ENCODE measurements at regions not wholly inside any gene's neighbourhood (a gene's known extent, or its start where the extent isn't known, plus 50 kb on each side); places are given as distances from the start of the nearest gene placed in this dataset.

DNA sequence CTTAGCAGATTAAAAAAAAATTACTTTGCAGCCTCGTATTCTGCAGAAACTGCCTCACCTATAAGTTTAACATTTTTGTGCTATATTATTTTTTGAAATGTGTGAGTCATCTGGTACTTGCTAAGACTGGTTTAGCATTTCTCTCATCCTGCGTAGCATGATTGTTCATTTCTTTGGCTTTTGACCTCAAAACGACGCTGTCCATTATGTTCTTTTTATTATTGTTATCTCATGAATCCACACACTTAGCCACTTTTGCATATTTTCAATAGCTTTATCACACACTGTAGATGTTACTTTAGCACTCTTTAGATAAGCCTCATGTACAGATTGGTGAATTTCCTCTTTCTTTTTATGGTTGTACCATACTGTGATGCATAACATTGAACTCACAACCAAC lies 1004.9 kb upstream of the NCAM2 start:
- H3K27me3 ChIP-seq (replicated peaks), result no peaks in the 10 kb centered on the region
- in situ Hi-C loops (cut with HindIII; ENCODE audit: low pct_ligation_motif_present, low sequenced_read_pairs), result no loop called here
- H3K27ac ChIP-seq, result no peak overlapping the region
- H3K36me3 ChIP-seq (replicated peaks), result no peaks in the 10 kb centered on the region
- no peak for DNase-seq
- TF ChIP-seq, protein P1, sequence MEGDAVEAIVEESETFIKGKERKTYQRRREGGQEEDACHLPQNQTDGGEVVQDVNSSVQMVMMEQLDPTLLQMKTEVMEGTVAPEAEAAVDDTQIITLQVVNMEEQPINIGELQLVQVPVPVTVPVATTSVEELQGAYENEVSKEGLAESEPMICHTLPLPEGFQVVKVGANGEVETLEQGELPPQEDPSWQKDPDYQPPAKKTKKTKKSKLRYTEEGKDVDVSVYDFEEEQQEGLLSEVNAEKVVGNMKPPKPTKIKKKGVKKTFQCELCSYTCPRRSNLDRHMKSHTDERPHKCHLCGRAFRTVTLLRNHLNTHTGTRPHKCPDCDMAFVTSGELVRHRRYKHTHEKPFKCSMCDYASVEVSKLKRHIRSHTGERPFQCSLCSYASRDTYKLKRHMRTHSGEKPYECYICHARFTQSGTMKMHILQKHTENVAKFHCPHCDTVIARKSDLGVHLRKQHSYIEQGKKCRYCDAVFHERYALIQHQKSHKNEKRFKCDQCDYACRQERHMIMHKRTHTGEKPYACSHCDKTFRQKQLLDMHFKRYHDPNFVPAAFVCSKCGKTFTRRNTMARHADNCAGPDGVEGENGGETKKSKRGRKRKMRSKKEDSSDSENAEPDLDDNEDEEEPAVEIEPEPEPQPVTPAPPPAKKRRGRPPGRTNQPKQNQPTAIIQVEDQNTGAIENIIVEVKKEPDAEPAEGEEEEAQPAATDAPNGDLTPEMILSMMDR (IDR thresholded peaks at IDR 0.05; ENCODE audit: low read depth, low read length, missing control alignments), result no peak
- no peak overlapping the region for H3K4me3 ChIP-seq (ENCODE audit: low read depth, low read length)

DNA sequence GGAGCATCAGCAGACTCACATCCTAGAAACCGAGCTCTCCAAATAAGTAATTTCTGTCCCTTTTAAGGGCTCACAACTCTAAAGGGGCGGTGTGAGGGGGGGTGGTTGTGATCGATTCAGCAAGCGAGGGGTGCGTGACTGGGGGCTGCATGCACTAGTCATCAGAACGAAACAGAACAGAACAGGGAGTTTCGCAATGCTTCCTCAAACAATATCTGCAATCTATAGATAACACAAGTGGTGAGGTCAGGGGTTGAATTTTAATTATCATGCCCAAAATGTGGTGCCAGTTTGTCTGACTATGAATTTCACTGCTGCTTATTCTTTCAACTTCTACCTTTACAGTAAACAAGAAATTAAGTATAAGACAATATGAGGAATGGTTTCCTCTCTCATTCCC lies 1003.0 kb upstream of the NCAM2 start:
- H3K27ac ChIP-seq, result no peak overlapping the region
- in situ Hi-C loops (cut with HindIII; ENCODE audit: low pct_ligation_motif_present, low sequenced_read_pairs), result no loop called here
- DNase-seq, result no peak
- H3K4me3 ChIP-seq (ENCODE audit: low read depth, low read length), result no peak overlapping the region
- no peaks in the 10 kb centered on the region for H3K36me3 ChIP-seq (replicated peaks)
- TF ChIP-seq, protein P1 (IDR thresholded peaks at IDR 0.05; ENCODE audit: low read depth, low read length, missing control alignments), result no peak
- no peaks in the 10 kb centered on the region for H3K27me3 ChIP-seq (replicated peaks)

DNA sequence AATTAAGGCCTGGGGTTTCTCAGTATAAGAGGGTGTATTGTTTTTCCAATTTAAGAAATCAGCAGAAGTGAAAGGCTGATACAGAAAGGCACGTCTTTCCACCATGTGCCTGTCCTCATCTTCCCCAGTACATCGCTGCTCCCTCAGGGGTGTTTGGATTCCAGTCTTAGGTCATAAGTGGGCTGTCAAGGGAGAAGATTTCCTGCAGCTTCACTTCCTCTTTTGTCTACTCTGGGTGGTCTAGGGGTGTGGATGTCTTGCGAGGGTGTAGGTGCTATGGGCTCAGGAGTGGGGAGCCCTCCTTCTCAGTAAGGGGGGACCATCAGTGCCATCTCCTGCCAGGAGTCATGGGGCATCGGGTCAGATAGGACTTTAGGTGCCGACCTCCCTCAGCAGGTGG lies 999.8 kb upstream of the NCAM2 start:
- no peaks in the 10 kb centered on the region for H3K36me3 ChIP-seq (replicated peaks)
- in situ Hi-C loops (cut with HindIII; ENCODE audit: low pct_ligation_motif_present, low sequenced_read_pairs), result no loop called here
- TF ChIP-seq, protein P1 (IDR thresholded peaks at IDR 0.05; ENCODE audit: low read depth, low read length, missing control alignments), result no peak
- H3K27me3 ChIP-seq (replicated peaks), result no peaks in the 10 kb centered on the region
- H3K4me3 ChIP-seq (ENCODE audit: low read depth, low read length), result no peak overlapping the region
- DNase-seq, result no peak
- H3K27ac ChIP-seq, result no peak overlapping the region

DNA sequence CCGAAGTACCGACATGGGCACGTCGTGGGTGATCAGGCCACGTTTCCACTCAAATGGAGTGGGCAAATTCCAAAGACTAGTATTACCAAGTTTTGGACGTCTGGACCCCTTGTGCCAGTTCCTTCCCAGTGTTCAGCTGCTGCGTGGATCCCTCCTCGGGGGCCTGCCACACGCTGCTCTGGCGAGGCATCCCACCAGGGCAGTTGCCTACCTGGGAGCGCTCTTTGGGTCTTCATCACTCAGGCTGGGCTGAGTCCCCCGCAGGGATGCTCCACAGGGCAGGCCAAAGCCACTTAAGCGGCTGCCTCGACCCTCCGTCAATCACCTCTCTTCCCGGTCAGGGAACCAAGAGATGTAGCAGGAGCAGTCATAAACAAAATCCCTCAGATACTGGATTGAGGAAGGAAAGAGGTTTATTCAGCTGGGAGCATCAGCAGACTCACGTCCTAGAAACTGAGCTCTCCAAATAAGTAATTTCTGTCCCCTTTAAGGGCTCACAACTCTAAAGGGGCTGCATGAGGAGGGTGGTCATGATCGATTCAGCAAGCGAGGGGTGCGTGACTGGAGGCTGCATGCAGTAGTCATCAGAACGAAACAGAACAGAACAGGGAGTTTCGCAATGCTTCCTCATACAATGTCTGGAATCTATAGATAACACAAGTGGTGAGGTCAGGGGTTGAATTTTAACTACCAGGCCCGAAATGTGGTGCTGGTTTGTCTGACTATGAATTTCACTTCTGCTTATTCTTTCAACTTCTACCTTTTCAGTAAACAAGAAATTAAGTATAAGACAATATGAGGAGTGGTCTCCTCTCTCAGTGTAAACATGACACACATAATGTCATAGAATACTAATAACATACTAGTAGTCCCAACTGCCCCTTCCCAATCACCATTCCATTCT lies 998.6 kb upstream of the NCAM2 start:
- TF ChIP-seq, protein P1 (IDR thresholded peaks at IDR 0.05; ENCODE audit: low read depth, low read length, missing control alignments), result no peak
- Histone ChIP-seq H3K27ac (no peak overlapping the region), H3K36me3 (replicated peaks) (no peaks in the 10 kb centered on the region), H3K27me3 (replicated peaks) (no peaks in the 10 kb centered on the region), H3K4me3 (ENCODE audit: low read depth, low read length) (no peak overlapping the region)
- in situ Hi-C loops (cut with HindIII; ENCODE audit: low pct_ligation_motif_present, low sequenced_read_pairs), result no loop called here
- no peak for DNase-seq

DNA sequence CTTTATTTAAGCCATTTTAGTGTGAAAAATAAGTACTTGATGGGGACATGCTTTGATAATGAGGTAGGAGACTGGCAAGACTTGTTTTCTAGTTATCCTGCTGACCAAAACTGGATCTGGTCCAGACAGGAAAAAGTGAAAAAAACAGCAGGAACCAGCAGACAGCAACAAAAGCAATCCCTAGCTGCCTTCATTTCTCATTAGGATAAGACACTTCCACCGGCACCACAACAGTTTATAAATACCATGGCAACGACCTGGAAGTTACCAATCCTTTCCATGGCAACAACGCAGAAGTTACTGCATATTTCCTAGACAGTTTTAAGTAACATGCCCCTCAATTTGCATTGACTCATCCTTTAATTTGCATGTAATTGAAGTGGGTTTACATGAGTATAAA lies 993.8 kb upstream of the NCAM2 start:
- TF ChIP-seq, protein P1 (IDR thresholded peaks at IDR 0.05; ENCODE audit: low read depth, low read length, missing control alignments), result no peak
- Histone ChIP-seq H3K27me3 (replicated peaks) (no peaks in the 10 kb centered on the region), H3K4me3 (ENCODE audit: low read depth, low read length) (no peak overlapping the region), H3K36me3 (replicated peaks) (no peaks in the 10 kb centered on the region), H3K27ac (no peak overlapping the region)
- no peak for DNase-seq
- in situ Hi-C loops (cut with HindIII; ENCODE audit: low pct_ligation_motif_present, low sequenced_read_pairs), result no loop called here
